Right kidney (tissue), 1 donor: ENCODE measurements at regions not wholly inside any gene's neighbourhood (a gene's known extent, or its start where the extent isn't known, plus 50 kb on each side); places are given as distances from the start of the nearest gene placed in this dataset.

Experiments used
- DNase-seq: peaks from one replicate; pipeline ENCODE4 v3.0.0-alpha.2; 2016

DNA sequence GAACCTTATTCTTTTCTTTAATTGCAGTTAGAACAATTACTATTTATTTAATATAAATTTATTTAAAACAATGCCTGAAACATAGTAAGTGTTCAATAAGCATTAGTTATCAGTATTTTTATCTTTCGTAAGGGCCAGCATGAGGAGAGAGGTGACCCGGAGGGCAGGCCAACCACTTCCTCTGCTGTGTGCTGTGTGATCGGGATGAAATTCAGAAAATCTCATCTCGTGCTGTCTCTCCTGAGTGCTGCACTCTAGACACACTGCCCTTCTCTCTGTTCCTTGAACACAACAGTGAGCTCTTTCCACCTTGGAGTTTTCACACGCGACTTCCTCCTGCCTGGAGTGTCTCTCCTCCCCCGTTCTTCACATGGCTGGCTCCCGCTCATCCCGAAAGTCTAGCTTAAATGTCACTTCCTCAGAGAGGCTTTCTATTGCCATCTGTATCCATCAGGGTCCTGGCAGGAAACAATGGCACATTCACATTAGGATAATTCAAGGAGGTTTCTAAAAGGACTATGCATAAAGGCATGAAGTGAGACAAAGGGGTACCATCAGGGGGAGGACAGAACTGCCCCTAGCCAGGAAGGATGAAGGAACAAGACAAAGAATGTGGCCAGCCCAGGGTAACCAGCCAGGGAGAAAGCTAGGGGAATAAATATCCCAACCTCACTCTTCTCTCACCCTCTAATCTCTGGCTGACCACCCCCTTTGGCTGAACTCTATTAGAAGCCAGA lies 142.6 kb upstream of the GJB5 start:
- DNase-seq = no peak

DNA sequence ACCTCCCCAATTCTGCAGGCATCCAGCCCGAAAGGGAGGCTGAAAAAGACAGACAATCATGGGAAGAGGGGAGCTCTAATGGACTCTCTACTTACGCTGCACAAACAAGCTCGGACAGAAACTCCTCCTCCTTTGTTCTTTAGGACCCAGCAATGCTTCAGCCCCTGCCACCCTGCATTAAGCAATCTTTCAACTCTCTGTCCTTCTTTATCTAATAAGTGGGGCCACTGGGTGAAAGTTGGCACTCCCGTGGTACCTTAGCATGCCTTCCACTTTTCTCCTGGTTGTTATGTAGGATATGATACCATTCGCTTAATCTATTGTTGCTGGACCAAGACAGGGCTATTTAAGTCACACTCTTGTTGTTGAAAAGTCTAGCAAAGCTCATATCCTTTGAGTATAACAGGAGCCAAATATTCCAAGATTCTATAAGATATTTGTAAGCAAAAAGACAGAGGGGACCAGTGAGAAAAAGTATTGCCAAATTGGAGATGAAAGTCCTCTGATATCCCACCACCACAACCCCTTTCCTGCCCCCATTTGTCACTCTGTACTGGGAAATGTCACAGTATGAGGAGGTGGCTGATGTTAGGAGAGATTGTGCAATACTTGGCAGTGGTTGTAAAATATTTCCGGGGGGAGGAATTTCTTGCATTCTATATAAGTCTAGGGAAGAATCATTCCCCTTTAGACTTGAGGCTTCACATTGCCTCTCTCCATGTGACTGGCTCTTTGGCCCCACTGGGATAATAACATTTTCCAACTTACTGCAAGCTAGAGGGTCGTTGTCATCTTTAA lies 137.3 kb upstream of the GJB5 start:
- no peak for DNase-seq

DNA sequence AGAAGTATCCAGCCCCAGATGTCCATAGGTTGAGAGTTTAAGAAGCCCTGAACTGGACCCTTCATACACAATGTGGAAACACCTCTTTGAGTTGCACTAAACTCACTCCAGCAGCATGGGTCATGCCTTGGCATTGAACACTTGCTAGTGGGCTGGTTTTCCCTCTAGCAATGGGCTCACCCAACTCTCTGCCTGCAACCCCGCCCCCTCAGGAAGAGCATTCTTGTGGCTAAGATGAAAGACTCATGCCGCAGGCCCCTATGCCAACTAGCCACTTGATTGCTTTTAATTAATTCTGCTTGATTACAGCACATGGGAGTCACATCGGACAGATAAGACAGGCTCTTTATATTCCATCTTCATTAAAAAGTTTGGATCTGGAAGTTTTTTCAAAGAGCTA lies 136.5 kb upstream of the GJB5 start:
- DNase-seq = no peak

DNA sequence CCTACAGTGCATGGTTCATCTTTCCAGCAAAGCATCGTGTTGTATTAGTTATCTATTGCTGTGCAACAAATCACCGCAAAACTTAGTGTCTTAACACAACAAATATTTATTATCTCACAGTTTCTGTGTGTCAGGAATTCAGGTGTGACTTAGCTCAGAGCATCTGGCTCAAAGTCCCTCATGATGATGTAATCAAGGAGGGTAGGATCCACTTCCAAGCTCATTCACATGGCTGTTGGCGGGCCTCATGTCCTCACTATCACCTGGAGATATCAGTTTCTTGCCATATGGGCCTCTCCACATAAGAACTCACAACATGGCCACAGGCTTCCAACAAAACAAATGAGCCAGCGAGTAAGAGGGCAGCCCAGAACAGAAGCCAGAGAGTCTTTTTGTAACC lies 135.6 kb upstream of the GJB5 start:
- no peak for DNase-seq

- DNase-seq = no peak
Measured at GRCh38 chr1:34621916-34622315, 132.9 kb upstream of the GJB5 start.

DNA sequence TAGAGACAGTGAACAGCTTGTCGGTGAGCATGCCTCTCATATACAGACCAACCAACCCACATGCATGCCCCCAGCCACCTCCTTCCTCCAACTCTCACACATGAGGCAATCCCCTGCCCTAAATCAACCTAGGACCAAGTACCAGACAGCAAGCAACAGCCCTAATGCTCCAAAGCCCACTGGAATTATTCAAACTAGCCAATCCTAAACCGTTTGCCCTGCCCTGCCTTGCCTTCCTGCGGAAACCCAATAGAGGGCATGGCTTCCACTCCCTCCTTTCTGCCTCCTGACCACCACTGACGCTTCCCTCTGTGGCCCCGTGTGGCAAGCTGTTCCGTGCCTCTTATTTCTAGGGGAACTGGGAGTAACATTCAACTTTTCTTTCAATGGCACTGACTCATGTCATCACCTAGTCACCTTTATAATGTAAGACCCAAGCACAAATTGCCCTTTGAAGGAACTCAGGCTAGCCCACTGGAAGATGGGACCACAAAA lies 129.3 kb upstream of the GJB5 start:
- DNase-seq = no peak

DNA sequence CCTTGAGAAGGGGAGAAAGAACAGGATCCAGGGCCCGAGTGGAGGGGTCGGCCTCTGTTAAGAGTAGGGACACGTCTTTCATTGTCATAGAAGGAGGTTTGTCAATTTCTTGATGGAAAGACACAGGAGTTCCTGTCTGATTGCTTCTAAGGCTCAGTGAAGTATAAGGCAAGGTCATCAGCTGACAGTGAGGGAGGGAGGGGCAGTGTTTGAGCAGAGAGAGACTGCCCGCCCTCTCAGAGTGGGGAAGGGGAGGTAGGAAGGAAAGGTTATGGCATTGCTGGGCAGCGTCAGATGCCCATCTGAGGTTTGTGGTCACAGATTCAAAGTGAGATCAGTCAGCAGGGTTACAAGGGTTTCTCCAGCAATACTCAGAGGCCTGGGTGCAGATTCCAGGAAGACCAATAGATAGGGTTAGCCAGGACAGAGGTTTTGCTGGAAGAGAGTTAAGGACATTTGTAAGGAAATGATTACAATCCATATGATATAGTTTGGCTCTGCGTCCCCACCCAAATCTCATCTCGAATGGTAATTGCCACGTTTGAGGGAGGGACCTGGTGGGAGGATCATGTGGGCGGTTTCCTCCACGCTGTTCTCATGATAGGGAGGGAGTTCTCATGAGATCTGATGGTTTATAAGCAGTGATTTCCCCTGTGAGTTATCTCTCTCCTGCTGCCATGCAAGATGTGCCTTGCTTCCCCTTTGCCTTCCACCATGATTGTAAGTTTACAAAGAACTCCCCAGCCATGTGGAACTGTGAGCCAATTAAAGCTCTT lies 127.2 kb upstream of the GJB5 start:
- DNase-seq = no peak

DNA sequence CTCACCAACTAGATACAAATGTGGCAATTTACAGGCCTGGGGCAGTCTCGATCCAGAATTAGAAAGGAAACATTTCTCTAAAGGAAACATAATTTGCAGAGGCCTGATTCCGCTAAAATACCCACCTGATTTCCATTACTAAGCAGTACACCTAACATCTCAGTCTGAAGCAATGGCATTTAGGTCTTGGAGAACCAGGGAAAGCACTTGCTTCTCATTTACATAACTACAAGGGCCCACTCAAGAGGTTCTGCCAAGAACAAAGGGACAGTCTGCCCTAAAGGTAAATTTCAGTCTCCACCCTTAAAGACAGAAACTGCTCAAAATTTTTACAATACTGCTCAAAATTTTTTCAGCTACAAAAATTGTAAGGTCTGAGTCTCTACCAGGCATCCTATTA lies 123.7 kb upstream of the GJB5 start:
- no peak for DNase-seq

- no peak for DNase-seq
Measured at GRCh38 chr1:34639701-34640100, 115.1 kb upstream of the GJB5 start.

DNA sequence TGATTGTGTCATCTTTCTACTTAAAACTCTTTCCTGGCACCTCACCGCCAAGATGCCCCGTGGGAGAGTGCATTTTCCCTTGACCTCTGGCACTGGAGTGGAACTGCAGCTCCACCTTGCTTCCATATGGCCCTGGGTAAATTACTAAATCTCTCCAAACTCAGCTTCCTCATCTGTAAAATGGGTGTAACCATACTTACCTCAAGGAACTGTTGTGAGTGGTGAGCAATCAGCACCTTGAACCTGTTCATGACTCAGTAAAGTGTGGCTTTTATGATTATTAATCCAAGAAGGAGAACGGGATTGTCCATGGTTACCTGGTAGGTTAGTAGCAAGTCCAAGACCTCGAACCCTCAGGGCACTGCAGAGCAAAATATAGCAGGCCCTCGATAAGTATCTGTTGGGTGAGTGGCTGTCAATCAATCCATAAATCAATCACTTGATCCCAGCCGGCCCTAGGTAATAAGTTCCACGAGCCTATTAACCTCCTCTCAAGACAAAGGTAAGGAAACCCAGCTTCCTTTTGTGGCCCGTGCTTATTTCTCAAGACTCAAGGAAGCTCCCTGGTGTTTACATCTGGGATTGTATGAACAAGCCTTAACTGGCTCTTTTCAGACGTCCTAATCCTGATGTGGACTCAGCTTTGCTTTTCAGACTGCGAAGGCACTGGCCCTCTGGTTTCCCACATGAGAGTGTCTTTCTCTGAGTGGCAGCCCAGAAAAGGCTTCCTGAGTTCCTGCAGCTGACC lies 114.0 kb upstream of the GJB5 start:
- no peak for DNase-seq

GRCh38 chr1:34642679-34643078 lies 112.2 kb upstream of the GJB5 start:
- DNase-seq = no peak

GRCh38 chr1:34645109-34645688 lies 109.6 kb upstream of the GJB5 start:
- no peak for DNase-seq

GRCh38 chr1:34645919-34646318 lies 108.9 kb upstream of the GJB5 start:
- DNase-seq = no peak

GRCh38 chr1:34648501-34648900 lies 106.3 kb upstream of the GJB5 start:
- DNase-seq = no peak

DNA sequence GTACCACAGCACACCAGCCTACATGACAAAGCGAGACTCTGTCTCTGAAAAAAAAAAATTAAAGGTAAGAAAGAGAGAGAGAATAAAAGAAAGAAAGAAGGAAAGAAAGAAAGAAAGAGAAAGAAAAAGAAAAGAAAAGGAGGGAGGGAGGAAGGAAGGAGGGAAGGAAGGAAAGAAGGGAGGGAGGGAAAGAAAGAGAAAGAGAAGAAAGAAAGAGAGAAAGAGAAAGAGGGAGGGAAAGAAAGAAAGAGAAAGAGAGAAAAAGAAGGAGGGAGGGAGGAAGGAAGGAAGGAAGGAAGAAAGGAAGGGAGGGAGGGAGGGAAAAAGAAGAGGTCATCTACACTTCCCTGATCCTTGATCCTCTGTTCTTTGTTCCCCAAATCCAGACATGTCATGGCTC lies 104.8 kb upstream of the GJB5 start:
- no peak for DNase-seq

- no peak for DNase-seq
Measured at GRCh38 chr1:34650800-34651199, 104.0 kb upstream of the GJB5 start.

DNA sequence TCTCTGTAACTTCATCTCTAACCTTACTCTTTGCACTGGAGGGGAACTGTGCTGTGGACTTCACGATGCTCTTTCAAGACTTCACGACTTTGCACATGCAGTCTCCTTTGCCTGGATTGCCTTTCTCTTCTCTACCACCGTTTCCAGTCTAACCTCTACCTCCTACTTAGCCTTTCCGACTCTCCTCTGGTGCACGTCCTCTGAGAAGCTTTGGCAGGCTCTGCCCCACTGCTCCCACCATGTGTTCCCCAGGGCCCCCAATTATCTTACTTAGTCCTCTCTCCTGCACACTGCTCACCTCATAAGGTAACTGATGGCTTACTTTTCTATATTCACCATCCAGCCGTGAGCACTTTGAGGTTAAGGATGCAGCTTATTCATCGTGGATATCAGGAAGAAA lies 101.7 kb upstream of the GJB5 start:
- no peak for DNase-seq

DNA sequence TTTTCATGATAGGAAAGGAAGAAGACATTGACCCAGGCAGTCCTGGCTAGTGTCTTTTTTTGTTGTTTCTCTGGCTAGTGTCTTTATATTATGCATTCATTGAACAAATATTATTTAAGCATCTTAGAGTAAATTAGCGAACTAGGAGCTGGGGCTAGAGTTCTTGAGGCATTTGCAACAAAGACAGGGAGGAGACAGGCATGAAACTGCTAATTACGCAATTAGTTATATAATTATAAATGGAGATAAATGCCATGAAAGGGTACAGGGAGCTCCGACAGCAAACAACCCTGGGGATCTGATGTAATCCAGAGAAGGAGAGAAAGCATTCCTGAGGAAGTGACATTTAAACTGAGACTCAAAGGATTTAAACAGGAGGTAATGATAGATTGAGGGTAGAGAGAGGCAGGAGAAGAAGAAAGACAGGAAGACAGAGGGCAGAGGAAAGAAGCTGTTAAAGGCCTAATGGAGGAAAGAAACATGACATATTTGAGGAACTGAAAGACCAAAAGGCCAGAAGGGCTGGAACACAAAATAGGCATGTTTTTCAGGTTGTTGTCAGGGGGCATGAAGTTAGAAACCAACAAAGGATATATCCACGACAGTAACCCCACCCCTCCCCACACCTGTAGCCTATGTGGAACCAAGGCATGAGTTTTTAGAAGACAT lies 99.5 kb upstream of the GJB5 start:
- no peak for DNase-seq

GRCh38 chr1:34655875-34656240 lies 99.0 kb upstream of the GJB5 start:
- no peak for DNase-seq

- no peak for DNase-seq
Measured at GRCh38 chr1:34656299-34656698, 98.5 kb upstream of the GJB5 start.

GRCh38 chr1:34656731-34657130 lies 98.1 kb upstream of the GJB5 start:
- DNase-seq = no peak
